HG02938 (cell line): ENCODE measurements at regions not wholly inside any gene's neighbourhood (a gene's known extent, or its start where the extent isn't known, plus 50 kb on each side); places are given as distances from the start of the nearest gene placed in this dataset.

ENCODE experiments used
- ATAC-seq: cut with Tn5 transposase; IDR thresholded peaks from one replicate; pipeline ENCODE4 v1.9.1; 2021; ENCODE audit warnings: mild to moderate bottlenecking, moderate library complexity; ENCODE audit not compliant: unreplicated experiment

GRCh38 chr11:113584371-113584770, 109.2 kb upstream of the DRD2 start:
- ATAC-seq: no peak

DNA sequence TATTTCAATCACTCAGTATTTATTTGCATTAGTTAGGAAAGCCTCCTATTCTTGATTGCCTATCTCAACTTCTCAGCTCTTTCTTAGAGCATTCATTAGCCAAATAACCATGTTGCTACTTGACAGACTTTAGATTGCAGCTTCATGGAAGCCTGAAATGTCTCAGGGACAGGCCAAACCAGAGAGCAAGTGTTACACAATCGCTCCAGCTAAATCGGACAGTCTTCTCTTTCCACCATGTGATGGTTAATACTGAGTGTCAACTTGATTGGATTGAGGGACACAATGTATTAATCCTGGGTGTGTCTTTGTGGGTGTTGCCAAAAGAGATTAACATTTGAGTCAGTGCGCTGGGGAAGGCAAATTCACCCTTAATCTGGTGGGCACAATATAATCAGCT, 106.5 kb upstream of the DRD2 start:
- ATAC-seq: no peak

GRCh38 chr11:113579292-113579940, 104.2 kb upstream of the DRD2 start:
- ATAC-seq: no peak

DNA sequence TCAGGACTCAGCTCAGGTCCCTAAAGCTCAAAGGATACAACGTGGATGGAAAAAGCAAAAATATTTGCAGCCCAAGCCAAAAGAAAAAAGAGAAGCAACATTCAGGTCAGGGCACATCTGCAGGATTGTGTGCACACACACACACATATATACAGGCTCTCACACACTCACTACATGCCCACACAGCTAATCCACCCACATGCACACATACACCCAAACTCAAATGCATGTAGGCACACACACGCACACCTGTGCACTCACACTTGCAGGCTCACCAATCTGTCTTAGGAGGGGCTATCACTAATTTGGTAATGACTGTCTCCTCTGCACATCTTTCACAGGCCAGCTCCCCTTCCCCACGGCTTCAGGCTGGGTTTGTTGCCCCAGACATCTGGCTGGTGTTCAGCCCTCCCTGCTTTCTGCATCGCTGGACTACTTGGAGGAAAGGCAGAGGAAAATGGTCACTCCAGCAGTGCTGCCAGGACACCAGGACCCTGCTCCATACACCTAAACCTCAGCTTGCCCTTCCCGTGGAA, 103.6 kb upstream of the DRD2 start:
- ATAC-seq: no peak

DNA sequence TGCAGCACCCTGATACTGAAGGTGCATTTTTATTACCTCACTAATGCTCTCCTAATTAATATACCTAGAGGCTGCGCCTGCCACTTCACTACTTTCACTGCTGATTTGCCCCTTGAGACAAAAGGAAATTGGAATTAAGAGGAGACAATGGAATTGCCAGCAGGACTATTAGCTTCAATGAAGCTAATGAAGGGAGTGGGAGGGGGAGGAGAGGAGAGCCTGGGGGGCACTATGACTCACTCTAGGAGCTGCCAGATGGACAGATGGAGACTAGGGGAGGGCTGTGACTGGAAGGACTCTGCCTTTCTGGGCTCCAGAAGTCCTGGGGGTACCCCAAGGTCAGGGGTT, 102.8 kb upstream of the DRD2 start:
- no peak for ATAC-seq

DNA sequence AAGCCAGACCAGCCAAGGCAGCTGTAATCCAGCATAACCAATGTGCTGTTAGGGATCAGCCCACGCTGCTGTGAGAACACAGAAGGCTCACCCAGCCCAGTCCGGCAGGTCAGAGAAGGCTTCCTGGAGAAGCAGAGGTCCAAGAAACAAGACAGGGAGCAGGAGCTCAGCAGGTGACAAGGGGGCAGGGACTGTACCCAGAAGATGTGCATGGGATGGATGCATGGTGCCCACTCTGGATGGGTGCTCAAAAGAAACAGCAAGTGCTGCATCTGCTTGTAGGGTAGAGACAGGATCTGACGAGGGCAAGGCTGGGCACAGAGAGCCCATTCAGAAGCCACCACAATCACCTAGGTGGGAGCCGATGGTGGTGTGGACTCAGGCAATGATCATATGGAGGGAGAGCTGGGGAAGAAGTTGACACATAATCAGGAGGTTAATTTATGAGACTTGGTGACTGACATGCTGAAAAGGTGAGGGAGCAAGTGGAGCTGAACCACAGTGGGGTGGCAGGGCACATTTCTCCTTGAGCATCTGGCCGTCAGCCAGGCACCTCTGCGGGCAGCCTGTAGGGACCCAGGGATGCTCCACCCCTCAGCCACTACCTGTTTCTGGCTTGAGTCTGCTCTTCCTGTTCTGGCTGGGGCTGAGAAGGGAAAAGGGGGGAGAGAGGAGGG, 102.3 kb upstream of the DRD2 start:
- no peak for ATAC-seq

DNA sequence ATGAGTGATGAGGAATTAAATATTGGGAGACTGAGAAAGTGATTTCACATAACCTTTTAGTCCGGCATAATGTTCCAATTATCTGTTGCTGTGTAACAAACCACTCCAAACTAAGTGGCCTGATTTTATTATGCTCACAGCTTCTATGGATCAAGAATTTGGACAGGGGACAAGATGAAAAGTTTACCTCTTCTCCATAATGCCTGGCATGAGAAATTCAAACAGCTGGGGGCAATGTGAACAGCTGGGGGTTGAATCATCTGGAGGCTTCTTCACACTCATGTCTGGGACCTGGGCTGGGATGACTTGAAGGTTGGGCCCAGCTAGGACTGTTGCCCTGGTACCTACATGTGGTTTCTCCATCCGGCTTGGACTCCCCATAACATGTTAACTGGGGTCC, 99.4 kb upstream of the DRD2 start:
- no peak for ATAC-seq

DNA sequence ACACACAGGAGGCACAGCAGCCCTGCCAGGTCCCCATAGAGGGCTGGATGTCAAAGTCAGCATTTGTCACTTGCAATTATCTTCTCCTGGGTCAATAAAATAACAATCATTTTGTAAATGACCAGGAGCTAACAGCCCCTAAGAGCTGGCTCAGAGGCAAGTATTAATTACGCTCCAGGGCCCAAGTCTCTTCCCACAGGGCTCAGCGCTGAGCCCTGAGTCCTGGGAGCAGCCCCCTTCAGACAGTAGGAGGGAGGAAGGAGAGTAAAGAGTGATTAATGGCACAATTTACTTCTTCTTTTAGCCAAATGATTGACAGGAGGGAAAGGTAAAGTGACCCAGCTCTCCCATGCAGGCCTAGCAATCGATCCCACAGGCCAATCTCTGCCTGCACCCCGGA, 99.0 kb upstream of the DRD2 start:
- no peak for ATAC-seq

DNA sequence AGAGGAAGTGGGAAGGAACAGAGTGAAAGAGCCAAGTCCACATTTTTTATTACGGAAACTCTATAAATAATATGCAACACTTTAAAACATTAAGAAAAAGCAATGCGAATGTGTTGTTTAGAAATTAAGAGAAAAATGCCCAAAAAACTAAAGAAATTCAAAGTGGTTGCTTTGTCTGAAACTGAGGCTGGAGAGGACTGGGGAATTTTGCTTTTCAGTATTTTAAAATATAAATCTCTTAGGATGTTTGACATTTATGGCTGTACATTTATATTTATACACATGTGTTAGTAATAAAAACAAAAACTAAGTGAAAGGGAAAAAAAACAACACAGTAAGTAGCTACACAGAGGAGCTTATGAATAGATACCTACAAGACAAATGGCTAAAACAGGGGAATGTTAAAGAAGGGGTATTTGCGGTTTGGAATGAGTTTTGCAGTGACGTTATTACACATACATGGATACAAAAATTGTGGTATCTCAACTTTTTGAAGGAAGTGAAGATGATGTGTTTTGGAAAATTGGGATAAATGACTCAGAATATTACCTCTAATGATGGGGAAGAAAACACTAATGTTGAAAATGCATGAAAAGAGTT, 97.0 kb upstream of the DRD2 start:
- ATAC-seq: no peak

- ATAC-seq: no peak
Observed at GRCh38 chr11:113571531-113571930, 96.3 kb upstream of the DRD2 start.

DNA sequence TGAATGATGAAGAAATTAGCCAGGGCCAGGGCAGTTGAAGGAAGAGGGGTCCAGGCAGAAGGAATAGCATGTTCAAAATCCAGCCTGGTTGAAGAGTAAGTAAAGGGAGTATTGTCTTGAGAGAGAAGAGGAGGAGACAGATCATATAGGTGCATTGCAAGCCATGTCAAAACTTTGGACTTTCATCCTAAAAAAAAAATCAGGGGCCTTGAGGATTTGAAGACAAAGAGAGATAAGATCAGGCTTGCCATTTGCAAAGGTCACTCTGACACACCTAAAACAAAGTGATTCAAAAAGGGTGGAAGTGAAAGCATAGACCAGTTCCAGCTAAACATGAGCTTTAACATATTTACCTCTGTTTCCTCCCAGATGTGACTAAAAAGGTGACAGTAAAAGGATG, 95.7 kb upstream of the DRD2 start:
- no peak for ATAC-seq

GRCh38 chr11:113569391-113569790, 94.2 kb upstream of the DRD2 start:
- no peak for ATAC-seq

DNA sequence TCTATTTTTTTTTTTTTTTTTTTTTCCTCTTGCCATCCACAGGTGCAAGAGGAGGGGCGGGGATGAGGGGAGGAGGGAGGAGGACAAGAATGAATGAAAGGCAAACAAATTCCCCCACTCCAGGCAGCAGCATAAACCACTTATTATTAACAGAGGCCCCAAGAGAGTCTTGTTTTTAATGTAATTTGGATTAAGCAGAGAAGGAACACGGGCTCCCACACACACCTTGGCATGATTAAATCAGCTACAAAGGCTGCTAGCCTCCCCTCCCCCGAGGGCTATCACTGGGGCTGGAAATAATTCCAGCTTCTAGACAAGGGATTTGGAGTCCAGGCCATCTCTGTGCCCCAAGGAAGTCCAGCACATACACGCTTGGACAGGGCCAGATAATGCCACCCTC, 93.4 kb upstream of the DRD2 start:
- no peak for ATAC-seq

- no peak for ATAC-seq
Observed at GRCh38 chr11:113567867-113568544, 92.8 kb upstream of the DRD2 start.

GRCh38 chr11:113567097-113567496, 91.9 kb upstream of the DRD2 start:
- no peak for ATAC-seq

GRCh38 chr11:113564527-113565130, 89.4 kb upstream of the DRD2 start:
- ATAC-seq: no peak

GRCh38 chr11:113563766-113564526, 88.7 kb upstream of the DRD2 start:
- no peak for ATAC-seq

DNA sequence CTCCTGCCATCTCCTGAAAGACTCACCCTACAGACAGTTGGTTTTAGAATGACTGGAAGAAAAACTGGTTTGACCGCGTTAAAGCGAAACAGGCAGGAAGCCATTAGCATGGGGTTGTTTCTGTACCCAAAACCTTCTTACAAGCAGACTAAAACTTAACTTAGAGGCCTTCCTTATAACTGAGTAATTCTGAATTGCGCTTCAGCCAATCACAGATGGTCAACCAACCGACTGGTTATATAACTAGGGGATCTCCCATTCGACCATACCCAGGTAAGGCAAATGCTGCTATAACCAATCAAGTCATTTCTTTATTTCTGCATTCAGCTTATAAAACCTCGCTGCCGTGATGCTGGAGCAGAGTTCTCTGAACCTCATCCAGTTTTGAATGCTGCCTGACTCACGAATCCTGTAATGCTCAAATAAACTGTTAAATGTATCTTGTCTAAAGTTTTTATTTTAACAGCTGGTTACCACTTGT, 87.8 kb upstream of the DRD2 start:
- ATAC-seq: no peak

- ATAC-seq: no peak
Observed at GRCh38 chr11:113562576-113562975, 87.4 kb upstream of the DRD2 start.

GRCh38 chr11:113557926-113558325, 82.7 kb upstream of the DRD2 start:
- no peak for ATAC-seq
